ENCODE measurements at regions not wholly inside any gene's neighbourhood (a gene's known extent, or its start where the extent isn't known, plus 50 kb on each side); places are given as distances from the start of the nearest gene placed in this dataset.

- no peak overlapping the region for H3K4me3 ChIP-seq (ENCODE audit: control insufficient read depth, low read depth, low read length)
- no peak for TF ChIP-seq CTCF (conservative IDR thresholded peaks at IDR 0.05; ENCODE audit: control insufficient read depth, insufficient read depth, low read depth, low read length)
- DNase-seq (ENCODE audit: low read depth) = no peak
Measured at GRCh38 chr2:7972670-7973069, 709.2 kb upstream of the ID2 start.

GRCh38 chr2:7973801-7974480, 707.9 kb upstream of the ID2 start:
- no peak for TF ChIP-seq CTCF (conservative IDR thresholded peaks at IDR 0.05; ENCODE audit: control insufficient read depth, insufficient read depth, low read depth, low read length)
- DNase-seq (ENCODE audit: low read depth) = no peak
- H3K4me3 ChIP-seq (ENCODE audit: control insufficient read depth, low read depth, low read length) = no peak overlapping the region

- no peak for TF ChIP-seq CTCF (conservative IDR thresholded peaks at IDR 0.05; ENCODE audit: control insufficient read depth, insufficient read depth, low read depth, low read length)
- no peak for DNase-seq (ENCODE audit: low read depth)
- no peak overlapping the region for H3K4me3 ChIP-seq (ENCODE audit: control insufficient read depth, low read depth, low read length)
Measured at GRCh38 chr2:7974936-7975335, 706.9 kb upstream of the ID2 start.

- DNase-seq (ENCODE audit: low read depth) = no peak
- no peak overlapping the region for H3K4me3 ChIP-seq (ENCODE audit: control insufficient read depth, low read depth, low read length)
- no peak for TF ChIP-seq CTCF (conservative IDR thresholded peaks at IDR 0.05; ENCODE audit: control insufficient read depth, insufficient read depth, low read depth, low read length)
Measured at GRCh38 chr2:7976206-7976605, 705.6 kb upstream of the ID2 start.

- no peak for TF ChIP-seq CTCF (conservative IDR thresholded peaks at IDR 0.05; ENCODE audit: control insufficient read depth, insufficient read depth, low read depth, low read length)
- DNase-seq (ENCODE audit: low read depth) = no peak
- H3K4me3 ChIP-seq (ENCODE audit: control insufficient read depth, low read depth, low read length) = no peak overlapping the region
Measured at GRCh38 chr2:7977981-7978380, 703.9 kb upstream of the ID2 start.

GRCh38 chr2:7982054-7982453, 699.8 kb upstream of the ID2 start:
- H3K4me3 ChIP-seq (ENCODE audit: control insufficient read depth, low read depth, low read length) = no peak overlapping the region
- DNase-seq (ENCODE audit: low read depth) = no peak
- TF ChIP-seq CTCF (conservative IDR thresholded peaks at IDR 0.05; ENCODE audit: control insufficient read depth, insufficient read depth, low read depth, low read length) = no peak

GRCh38 chr2:7983451-7983850, 698.4 kb upstream of the ID2 start:
- TF ChIP-seq CTCF (conservative IDR thresholded peaks at IDR 0.05; ENCODE audit: control insufficient read depth, insufficient read depth, low read depth, low read length) = no peak
- H3K4me3 ChIP-seq (ENCODE audit: control insufficient read depth, low read depth, low read length) = no peak overlapping the region
- no peak for DNase-seq (ENCODE audit: low read depth)

Measured in fibroblast of mammary gland (primary cell).